Activated T-helper 2 cell treated with anti-CD3 and anti-CD28 coated beads, Interferon-gamma antibody, Interleukin-2, Interleukin-4, amounts not matched to agents 10 μg/mL and 5 μg/mL and 100 μg/mL, durations not matched to agents 14 hours and 24 hours and 36 hours (primary cell): ENCODE measurements at regions not wholly inside any gene's neighbourhood (a gene's known extent, or its start where the extent isn't known, plus 50 kb on each side); places are given as distances from the start of the nearest gene placed in this dataset.

ENCODE experiments used
- DNase-seq: peaks from one replicate; pipeline ENCODE4 v3.0.0; 2021; ENCODE audit warnings: low spot score
- H3K27ac Mint-ChIP-seq: one replicate; pipeline ENCODE4 v1.8.0; 2021; ENCODE audit warnings: mixed read lengths
- H3K27me3 Mint-ChIP-seq: one replicate; pipeline ENCODE4 v1.8.0; 2021; ENCODE audit warnings: low read depth, mixed read lengths
- H3K36me3 Mint-ChIP-seq: one replicate; pipeline ENCODE4 v1.8.0; 2021; ENCODE audit warnings: low read depth, mixed read lengths
- H3K4me1 Mint-ChIP-seq: one replicate; pipeline ENCODE4 v1.8.0; 2021; ENCODE audit warnings: low read depth, mixed read lengths
- H3K4me3 Mint-ChIP-seq: one replicate; pipeline ENCODE4 v1.8.0; 2021; ENCODE audit warnings: low read depth, mild to moderate bottlenecking, moderate library complexity, mixed read lengths
- H3K9me3 Mint-ChIP-seq: one replicate; pipeline ENCODE4 v1.8.0; 2021; ENCODE audit warnings: mixed read lengths
- intact Hi-C: fragments of 100-400 bp; cut with micrococcal nuclease; formaldehyde crosslinking; loops from one replicate; pipeline ENCODE4 v1.15.1; 2023

DNA sequence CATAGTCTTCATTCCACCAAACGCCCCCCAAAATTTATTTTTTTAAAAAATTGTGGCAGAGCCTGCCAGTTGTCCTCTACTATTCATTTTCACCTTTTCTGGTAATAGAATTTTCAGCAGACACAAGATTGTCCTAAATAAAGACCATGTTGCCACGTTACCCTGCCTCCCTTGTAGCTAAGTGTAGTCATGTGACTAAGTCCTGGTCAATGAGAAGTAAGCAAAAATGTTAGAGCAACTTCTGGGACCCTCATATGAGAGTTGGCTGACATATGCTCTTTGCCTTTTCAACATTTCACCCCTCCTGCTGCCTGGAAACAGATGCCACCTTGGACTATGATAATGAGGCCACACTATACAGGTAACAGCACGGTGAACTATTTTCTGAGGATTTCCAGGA lies 203.1 kb downstream of the PIK3R1 start:
- Mint-ChIP-seq H3K27ac (no peak overlapping the region), H3K36me3 (no peaks in the 10 kb centered on the region), H3K9me3 (no peaks in the 10 kb centered on the region), H3K27me3 (peaks cover 22% of the 10 kb centered on the region), H3K4me1 (peaks cover 43% of the 10 kb centered on the region), H3K4me3 (no peak overlapping the region)
- intact Hi-C loops: no loop called here
- DNase-seq: no peak

DNA sequence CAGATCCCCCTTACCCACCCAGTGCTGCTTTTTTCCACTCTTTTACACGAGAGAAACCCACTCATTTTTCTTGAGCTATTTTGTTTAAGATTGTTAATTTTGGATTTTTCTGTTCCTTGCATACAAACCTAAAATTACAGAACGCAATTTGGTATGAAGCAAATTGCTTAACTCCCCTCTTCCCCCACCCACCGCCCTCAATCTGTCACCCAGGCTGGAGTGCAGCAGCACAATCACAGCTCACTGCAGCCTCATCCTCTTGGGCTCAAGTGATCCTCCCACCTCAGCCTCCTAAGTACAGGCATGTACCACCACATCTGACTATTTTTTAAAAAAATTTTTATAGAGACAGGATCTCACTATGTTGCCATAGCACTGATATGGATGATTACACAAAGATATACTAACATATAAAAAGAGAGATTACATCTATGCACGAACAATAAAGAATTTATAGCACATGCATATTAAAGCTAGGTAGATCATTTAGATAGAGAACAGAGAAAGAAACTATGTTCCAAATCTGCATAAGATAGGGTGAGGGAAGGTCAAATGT lies 203.6 kb downstream of the PIK3R1 start:
- Mint-ChIP-seq H3K4me1 (peaks cover 48% of the 10 kb centered on the region), H3K27me3 (peaks cover 22% of the 10 kb centered on the region), H3K27ac (no peak overlapping the region), H3K4me3 (no peak overlapping the region), H3K9me3 (no peaks in the 10 kb centered on the region), H3K36me3 (no peaks in the 10 kb centered on the region)
- intact Hi-C loops: no loop called here
- no peak for DNase-seq

- H3K27me3 Mint-ChIP-seq: peaks cover 22% of the 10 kb centered on the region
- H3K9me3 Mint-ChIP-seq: no peaks in the 10 kb centered on the region
- no peak for DNase-seq
- no peak overlapping the region for H3K4me3 Mint-ChIP-seq
- no peak overlapping the region for H3K27ac Mint-ChIP-seq
- no peaks in the 10 kb centered on the region for H3K36me3 Mint-ChIP-seq
- H3K4me1 Mint-ChIP-seq: peaks cover 48% of the 10 kb centered on the region
- intact Hi-C loops: no loop called here
Observed at GRCh38 chr5:68419637-68420452, 204.3 kb downstream of the PIK3R1 start.

DNA sequence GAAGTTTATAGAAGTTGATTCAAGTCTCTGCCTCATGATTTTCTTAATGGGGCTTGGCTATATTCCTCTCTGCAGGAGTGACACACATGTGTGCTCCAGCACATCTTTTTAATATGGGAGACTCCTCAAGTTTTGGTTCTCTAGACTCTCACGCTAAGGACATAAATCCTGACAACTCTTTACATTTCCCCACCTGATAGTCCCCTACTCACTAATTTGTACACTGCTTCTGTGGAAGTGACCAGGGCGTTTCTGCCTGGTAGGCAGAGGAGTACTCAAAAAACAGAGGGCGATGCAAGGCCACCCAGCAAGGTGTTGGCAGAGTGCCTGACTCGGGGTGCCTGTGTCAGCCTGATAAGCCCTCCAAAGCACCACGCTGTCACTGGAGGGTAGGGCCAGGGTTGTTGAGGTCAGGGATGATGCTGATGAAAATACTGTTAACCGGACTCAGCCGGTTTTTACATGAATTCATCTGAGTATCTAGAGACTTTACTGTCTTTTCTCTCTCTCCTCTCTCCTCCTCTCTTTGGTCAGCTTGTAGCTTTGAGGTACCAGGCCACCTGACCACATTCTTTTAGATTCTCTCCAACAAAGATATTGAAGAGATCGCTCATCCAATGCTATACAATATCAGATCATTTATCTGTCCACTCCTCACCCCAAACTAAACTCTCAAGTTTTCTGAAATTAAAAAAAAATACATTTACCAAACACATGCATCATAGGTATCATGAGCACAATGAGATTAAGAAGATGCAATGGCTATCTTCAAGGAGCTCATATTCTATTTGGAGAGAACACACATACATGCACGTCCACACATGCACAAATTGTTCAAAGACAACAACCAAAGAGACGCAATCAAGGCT lies 205.2 kb downstream of the PIK3R1 start:
- Mint-ChIP-seq H3K4me3 (no peak overlapping the region), H3K27me3 (peaks cover 22% of the 10 kb centered on the region), H3K9me3 (peaks cover 5% of the 10 kb centered on the region), H3K27ac (no peak overlapping the region), H3K36me3 (peaks cover 6% of the 10 kb centered on the region), H3K4me1 (peaks cover 48% of the 10 kb centered on the region)
- intact Hi-C loops: no loop called here
- no peak for DNase-seq

DNA sequence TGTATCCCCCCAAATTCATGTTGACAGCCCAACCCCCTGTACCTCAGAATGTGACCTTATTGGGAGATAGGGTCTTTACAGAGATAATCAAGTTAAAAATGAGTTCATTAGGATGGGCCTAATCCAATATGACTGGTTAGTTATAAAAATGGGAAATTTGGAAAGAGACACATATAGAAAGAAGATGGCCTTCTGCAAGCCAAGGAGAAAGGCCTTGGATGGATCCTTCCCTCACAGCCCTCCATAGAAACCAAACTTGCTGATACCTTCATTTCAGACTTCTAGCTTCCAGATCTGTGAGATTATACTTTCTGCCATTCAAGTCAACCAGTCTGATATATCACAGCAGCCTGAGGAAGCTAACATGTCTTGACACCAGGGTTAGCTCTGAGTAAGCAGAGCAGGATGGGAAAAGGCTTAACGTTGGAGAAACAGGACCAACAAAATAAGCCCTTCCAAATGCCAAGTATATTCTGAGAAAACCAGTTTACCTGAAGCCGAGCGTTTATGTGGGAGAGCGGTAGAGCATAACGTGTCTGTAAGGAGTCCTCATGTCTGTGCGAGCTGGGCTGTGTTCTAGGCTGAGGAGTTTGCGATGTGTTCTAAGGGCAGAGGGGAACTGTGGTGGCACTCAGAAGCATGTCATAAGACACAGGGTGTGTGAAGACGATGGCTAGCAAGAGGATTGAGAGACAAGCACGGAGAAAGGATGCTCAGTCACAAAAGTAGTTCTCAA lies 206.1 kb downstream of the PIK3R1 start:
- DNase-seq: no peak
- Mint-ChIP-seq H3K4me3 (no peak overlapping the region), H3K9me3 (peaks cover 6% of the 10 kb centered on the region), H3K4me1 (peaks cover 49% of the 10 kb centered on the region), H3K27me3 (peaks cover 22% of the 10 kb centered on the region), H3K27ac (no peak overlapping the region), H3K36me3 (peaks cover 6% of the 10 kb centered on the region)
- intact Hi-C loops: no loop called here

DNA sequence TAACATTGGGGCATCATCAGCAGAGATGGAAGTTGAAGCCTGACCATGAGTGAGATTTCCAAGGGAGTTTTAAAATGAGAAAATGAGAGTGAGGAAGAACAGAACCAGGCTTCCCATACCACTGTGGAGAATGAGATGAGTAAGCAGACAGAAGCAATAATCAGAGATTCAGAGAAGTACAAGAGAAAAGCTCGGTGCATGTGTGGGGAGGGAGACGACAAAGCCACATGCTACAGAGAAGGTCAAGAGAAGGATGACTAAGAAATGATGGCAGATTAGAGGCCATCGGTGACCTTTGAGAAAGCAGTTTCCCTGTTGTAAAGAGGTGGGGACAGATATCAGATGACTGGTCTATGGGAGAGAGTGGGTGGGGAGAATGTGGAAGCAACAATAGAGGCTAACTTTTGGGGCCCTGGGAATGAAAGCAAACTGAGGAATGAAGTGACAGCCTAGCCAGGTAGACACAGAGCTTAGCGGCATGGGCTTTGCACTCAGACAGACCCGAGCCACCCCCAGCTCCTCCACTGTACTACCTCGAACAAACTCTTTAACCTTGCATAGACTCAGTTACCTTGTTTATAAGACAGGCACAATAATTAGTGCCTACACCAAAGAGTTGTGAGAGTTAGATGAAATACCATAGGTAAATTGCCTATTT lies 207.7 kb downstream of the PIK3R1 start:
- H3K9me3 Mint-ChIP-seq: peaks cover 6% of the 10 kb centered on the region
- H3K27me3 Mint-ChIP-seq: peaks cover 16% of the 10 kb centered on the region

DNA sequence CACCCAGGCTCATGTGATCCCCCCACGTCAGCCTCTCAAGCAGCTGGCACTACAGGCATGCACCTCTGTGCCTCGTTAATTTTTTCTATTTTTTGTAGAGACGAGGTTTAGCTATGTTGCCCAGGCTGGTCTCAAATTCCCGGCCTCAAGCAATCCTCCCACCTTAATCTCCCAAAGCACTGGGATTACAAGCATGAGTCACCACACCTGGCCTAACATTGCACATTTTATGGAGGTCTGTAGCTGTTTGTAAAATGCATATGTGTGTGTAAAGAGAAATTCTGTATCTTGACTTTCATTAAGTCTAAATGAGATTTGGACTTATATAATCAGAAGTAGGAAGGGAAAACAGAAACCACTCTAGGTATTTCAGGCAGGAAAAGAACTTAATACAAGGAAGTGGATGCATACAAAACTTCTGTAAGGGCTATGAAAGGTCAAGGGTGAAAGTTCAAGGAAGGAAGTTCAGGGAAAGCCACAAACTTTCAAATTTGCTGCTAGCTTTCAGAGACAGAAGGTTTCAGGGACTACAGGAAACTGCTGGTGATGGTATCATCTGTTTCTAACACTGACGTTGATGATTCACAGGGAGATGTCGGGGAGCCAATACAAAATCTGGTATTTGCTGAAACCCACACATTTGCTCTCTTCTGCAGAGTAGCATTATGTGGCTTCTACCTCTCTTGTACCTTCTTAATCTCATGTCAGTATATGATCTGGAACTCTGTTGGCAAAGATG lies 209.4 kb downstream of the PIK3R1 start:
- H3K36me3 Mint-ChIP-seq: peaks cover 6% of the 10 kb centered on the region
- peaks cover 13% of the 10 kb centered on the region for H3K27me3 Mint-ChIP-seq
- H3K27ac Mint-ChIP-seq: peak overlapping the region; percentile 28
- H3K4me3 Mint-ChIP-seq: no peak overlapping the region
- peak; percentile 35 for DNase-seq
- intact Hi-C loops: no loop called here
- H3K9me3 Mint-ChIP-seq: peaks cover 6% of the 10 kb centered on the region
- H3K4me1 Mint-ChIP-seq: peaks cover 52% of the 10 kb centered on the region

More for the DNA sequence above, 207.7 kb downstream of the PIK3R1 start:
- intact Hi-C loops: loop anchor here (1.0 kb wide), 8 partner anchors 11 to 143 kb away; no protein-coding TSS in a partner anchor
- H3K4me1 Mint-ChIP-seq: peaks cover 50% of the 10 kb centered on the region
- H3K4me3 Mint-ChIP-seq: peak overlapping the region; percentile 30
- peaks cover 6% of the 10 kb centered on the region for H3K36me3 Mint-ChIP-seq
- peak overlapping the region; percentile 59 for H3K27ac Mint-ChIP-seq
- DNase-seq: no peak

DNA sequence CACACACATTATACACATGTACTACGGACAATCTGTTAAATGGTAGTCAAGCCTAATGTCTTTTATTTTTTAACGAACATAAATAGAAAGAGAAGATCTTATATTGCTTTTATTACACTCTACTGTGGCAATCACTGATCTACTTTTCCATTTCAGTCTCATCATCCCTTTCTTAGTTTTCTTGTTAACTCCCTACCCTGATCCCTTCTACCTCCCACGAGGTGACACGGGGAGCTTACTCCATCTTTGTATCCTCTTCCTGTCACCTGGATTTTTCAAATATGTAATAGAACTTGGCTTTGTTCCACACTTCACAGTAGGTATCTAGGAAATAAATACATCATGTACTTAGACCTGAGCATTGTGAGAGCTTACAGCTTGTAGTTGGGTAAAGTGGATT lies 211.0 kb downstream of the PIK3R1 start:
- H3K27me3 Mint-ChIP-seq: peaks cover 7% of the 10 kb centered on the region
- DNase-seq: no peak
- peaks cover 55% of the 10 kb centered on the region for H3K4me1 Mint-ChIP-seq
- peaks cover 6% of the 10 kb centered on the region for H3K9me3 Mint-ChIP-seq
- no peak overlapping the region for H3K27ac Mint-ChIP-seq
- intact Hi-C loops: no loop called here
- peaks cover 6% of the 10 kb centered on the region for H3K36me3 Mint-ChIP-seq
- H3K4me3 Mint-ChIP-seq: no peak overlapping the region

GRCh38 chr5:68428231-68428811 lies 212.8 kb downstream of the PIK3R1 start:
- H3K36me3 Mint-ChIP-seq: peaks cover 6% of the 10 kb centered on the region
- intact Hi-C loops: no loop called here
- no peak overlapping the region for H3K27ac Mint-ChIP-seq
- H3K9me3 Mint-ChIP-seq: peaks cover 6% of the 10 kb centered on the region
- DNase-seq: no peak
- H3K4me1 Mint-ChIP-seq: peaks cover 57% of the 10 kb centered on the region
- no peak overlapping the region for H3K4me3 Mint-ChIP-seq
- peaks cover 4% of the 10 kb centered on the region for H3K27me3 Mint-ChIP-seq

DNA sequence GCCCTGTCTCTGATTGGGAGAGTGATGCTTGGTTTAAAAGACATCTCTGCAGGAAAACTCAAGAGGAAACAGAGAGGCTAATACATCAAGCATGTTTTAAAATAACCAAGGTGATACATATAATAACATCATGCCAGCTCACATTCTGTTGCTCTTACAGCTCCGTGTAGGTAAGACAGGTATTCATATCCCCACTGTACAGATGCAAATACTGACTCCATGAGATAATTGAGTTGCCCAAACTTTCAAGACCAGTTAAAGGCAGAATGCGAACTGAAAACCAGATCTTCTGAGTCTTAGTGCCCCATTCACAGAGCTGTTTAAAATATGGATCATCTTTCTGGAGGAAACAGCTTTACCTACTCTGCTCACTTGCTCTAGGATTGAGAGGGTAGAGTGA lies 214.0 kb downstream of the PIK3R1 start:
- Mint-ChIP-seq H3K27ac (no peak overlapping the region), H3K4me1 (peaks cover 57% of the 10 kb centered on the region), H3K36me3 (peaks cover 6% of the 10 kb centered on the region), H3K4me3 (no peak overlapping the region), H3K9me3 (peaks cover 6% of the 10 kb centered on the region), H3K27me3 (peaks cover 5% of the 10 kb centered on the region)
- no peak for DNase-seq
- intact Hi-C loops: no loop called here

DNA sequence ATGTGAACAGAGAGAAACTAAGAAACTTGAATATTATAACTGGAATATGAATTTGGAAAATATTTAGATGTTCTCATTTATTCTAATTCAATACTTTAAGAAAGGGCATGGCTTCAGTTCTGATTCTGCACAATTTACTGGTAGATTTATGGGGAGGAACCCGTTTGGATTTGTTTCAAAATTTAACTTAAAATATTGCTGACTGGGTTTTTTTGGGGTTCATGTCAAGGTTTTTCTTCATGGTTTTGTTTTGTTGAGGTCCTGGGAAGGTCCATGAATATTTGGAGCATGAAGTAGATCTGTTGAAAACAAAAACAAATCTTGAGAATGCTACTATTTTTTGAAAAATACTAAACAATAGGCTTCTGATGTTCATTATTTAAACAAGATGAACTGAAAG lies 214.7 kb downstream of the PIK3R1 start:
- Mint-ChIP-seq H3K36me3 (peaks cover 3% of the 10 kb centered on the region), H3K4me1 (peaks cover 58% of the 10 kb centered on the region), H3K27ac (no peak overlapping the region), H3K27me3 (peaks cover 5% of the 10 kb centered on the region), H3K9me3 (peaks cover 4% of the 10 kb centered on the region), H3K4me3 (no peak overlapping the region)
- intact Hi-C loops: loop anchor here (5.0 to 10.0 kb wide), 4 partner anchors 462 to 1588 kb away; no protein-coding TSS in a partner anchor
- DNase-seq: no peak
